Epidermal melanocyte (primary cell): ENCODE measurements at regions not wholly inside any gene's neighbourhood (a gene's known extent, or its start where the extent isn't known, plus 50 kb on each side); places are given as distances from the start of the nearest gene placed in this dataset.

Experiments used
- DNase-seq: peaks from one replicate; pipeline ENCODE4 v3.0.0; 2011; ENCODE audit warnings: low spot score; ENCODE audit not compliant: insufficient read length

DNA sequence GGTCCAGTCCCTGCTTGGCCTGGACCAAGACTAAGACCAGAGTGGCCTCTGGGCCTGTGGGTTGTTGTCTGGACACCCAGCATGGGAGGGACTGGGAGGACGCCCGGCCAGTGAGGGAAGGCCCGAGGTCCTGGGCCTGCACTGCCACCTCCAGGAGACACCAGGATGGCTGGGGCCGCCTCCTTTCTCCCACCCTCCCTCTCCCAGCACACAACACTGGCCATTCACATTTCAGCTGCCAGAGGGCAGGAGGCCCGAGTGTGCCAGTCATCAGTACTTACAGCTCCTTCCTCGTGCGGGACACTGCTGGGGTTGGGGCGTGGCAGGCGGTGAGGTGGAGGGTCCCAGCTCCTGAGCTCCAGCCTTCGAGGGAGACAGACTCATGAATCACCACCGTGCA, 133.5 kb downstream of the ASB1 start:
- no peak for DNase-seq

DNA sequence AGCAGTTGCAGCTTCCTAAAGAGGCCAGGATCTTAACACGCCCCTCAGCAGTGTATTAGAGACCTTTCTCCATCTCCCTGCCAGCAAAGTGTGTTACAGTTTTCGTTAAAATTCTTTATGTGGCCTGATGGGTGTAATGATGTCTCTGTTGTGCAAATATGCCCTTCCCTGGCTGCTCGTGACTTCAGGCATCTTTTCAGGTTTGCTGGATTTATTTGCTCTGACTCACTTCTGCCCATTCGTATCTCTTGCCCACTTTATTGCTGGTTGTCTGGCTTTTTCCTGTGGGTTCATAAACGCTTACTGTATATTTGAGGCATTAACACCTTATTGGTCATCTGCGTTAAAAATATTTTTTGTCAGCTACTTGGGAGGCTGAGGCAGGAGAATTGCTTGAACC, 134.5 kb downstream of the ASB1 start:
- DNase-seq, result no peak

DNA sequence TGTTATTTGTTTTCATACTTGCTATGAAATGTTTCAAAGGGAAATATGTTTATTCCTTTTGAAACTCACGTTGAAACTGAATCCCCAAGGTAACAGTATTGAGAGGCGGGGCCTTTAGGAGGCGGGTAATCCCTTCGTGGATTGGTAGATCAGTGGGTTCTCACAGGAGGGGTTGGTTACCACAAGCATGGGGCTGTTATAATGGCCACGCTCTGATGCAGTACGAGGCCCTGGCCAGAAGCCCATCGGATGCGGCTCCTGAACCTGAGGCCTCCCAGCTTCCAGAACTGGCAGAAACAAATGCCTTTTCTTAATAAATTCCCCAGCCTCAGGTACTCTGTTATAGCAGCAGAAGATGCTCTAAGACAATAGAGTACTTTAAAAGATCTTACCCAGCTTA, 135.7 kb downstream of the ASB1 start:
- no peak for DNase-seq

GRCh38 chr2:238563551-238563950, 136.8 kb downstream of the ASB1 start:
- no peak for DNase-seq

- no peak for DNase-seq
Measured at GRCh38 chr2:238564286-238564920, 137.7 kb downstream of the ASB1 start.

DNA sequence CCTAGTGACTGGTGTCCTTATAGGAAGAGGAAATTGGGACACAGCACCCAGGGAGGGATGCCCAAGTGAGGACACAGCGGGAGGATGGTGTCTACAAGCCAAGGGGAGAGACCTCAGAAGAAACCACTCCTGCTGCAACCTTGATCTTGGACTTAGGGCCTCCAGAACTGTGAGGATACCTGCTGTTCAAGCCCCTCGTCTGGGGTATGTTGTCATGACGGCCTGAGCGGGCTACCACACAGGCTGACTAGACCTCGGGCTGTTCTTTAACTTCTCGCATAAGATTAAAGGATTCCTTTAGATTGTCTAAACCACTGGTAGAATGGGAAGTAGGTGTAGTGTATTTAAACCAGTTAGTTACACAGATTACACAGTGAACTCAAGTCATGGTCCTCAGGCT, 138.3 kb downstream of the ASB1 start:
- DNase-seq, result no peak

GRCh38 chr2:238566001-238566645, 139.4 kb downstream of the ASB1 start:
- DNase-seq, result no peak

DNA sequence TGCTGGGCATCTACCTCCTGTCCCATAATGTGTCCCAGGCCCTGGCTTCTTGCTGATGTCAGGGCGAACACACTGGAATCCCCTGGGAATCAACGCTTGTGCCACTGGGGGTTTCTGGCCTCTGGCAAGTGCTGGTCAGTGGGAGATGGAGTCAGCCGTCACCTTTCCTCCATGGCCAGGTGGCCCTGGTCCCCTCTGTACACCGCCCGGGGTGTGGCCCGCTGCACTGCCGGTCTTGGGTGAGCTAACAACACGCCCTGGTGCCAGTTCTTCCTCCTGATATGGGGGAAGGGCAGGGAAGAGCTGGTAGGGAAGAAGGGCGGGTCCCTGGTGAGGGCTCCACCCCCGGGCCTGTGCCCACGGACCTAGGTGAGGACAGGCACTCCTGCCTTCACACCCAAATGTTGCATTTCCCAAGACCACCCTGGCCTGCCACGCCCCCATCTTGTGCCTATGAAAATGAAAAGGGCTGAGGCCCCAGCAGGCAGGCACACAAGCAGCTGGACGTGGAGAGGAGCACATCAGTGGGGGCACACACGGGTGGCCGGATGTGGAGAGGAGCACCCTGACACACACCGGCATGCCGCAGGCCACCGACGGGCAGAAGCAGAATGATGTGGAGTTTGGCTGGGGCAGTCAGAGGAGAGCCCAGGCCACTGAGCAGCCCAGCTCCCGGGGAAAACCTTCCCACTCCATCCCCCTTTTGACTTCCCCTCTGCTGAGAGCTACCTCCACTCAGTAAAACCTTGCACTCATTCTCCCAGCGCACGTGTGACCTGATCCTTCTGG, 140.5 kb downstream of the ASB1 start:
- DNase-seq, result no peak

DNA sequence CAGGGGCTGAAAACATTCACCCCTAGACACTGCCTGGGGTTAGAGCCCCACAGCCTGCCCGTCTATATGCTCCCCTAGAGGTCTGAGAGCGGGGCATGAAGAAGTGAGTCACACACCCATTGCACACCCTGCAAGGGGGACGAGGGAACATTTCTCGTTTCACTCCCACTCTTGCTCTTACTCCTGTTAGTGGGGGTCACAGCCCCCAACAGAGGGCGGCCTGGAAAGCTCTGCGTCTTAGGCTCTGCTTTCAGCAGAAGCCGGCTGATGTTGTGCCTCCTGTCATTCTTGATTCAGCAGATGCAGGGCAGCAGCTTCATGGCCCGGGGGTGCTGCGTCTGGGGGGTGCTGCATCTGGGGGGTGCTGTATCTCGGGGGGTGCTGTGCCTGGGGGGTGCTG, 141.3 kb downstream of the ASB1 start:
- DNase-seq, result no peak

- DNase-seq, result no peak
Measured at GRCh38 chr2:238568455-238569440, 142.0 kb downstream of the ASB1 start.

GRCh38 chr2:238569507-238570195, 142.9 kb downstream of the ASB1 start:
- no peak for DNase-seq

DNA sequence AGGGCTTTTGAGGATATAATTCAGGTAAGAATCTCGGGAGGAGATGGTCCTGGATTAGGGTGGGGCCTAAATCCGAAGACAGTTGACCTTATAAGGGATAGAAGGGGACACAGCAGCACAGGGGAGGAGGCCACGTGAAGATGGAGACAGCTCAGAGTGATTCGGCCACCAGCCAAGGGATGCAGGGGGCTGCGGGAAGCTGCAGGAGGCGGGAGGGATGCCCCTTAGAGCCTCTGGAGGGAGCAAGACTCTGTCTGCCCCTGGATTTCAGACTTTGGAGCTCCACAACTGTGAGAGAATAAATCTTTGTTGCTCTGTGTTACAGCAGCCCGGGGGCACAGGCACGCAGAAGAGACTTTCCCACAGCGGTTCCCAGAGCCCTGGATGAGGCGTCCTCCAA, 143.7 kb downstream of the ASB1 start:
- DNase-seq, result no peak

- DNase-seq, result no peak
Measured at GRCh38 chr2:238570926-238571325, 144.2 kb downstream of the ASB1 start.

DNA sequence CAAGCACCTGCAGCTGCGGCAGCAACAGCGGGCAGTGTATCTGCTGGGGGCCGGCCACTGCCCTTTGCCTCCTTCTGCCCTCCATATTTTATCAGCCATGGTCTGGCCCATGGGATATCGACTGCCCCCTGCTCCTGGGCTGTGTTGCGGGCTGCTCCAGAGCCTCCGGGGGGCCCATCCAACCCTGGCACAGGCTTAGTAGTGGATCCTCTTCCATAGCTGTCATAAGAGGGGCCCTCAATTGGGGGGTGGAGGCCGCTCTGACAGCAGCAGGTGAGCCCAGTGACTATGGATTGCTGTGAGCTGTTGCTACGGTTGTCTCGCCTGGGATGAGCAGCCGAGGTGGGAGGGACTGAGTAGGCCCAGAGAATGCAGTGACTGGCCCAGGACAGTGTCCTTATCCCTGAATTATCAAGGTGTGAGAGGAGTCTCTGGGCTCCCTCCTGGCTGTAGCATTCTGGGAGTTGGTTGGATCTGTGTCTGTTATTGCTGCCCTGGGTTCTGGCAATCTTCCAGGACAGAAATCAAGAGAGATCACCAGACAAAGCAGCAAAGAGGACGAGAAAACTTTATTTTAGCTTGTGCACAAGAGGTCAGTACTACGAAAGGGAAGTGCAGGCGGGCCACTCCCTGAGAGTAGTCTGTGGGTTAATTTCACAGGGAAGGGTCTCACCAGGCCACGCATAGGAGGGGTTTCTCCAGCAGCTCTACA, 145.1 kb downstream of the ASB1 start:
- no peak for DNase-seq

- no peak for DNase-seq
Measured at GRCh38 chr2:238573065-238573778, 146.5 kb downstream of the ASB1 start.

DNA sequence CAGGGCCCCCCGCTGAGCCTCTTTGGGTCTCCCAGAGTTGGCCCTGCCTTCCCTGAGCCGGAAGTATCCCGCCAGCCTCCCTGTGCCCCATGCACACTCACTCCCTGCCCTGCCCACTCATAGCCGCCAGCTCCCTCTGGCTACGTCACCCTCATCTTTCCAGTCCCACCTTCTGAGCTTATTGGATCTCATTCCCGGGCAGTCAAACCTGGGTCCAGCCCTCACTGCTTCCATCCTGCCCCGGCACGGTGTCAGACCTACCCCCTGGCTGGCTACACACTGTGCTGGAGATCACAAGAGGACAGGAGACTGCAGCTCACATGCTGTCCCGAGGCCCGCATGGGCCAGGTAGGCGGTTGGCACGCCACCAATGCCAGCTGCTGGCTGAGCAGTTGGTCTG, 147.2 kb downstream of the ASB1 start:
- DNase-seq, result no peak

- DNase-seq, result no peak
Measured at GRCh38 chr2:238574490-238575271, 148.0 kb downstream of the ASB1 start.

GRCh38 chr2:238576674-238577073, 149.9 kb downstream of the ASB1 start:
- DNase-seq, result no peak

DNA sequence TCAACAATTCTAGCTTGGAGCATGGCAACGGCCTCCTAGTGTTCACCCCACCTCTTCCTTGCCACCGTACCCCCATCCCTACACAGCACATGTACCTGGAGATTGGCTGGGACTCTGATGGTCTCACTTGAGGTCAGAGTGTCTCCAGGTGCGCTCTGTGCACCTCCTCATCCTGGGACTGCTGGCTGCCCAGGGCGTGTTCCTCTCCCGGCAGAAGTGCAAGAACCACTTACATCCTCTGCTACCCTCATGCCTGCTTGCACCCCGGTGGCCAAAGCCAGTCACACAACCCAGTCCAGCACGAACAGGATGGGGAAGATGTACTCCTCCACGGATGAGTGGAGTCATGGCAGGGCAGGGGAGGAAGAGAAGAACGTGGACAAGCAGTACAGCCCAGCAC, 151.5 kb downstream of the ASB1 start:
- no peak for DNase-seq
